Mucosa of descending colon (tissue), 3 donors: ENCODE measurements at regions not wholly inside any gene's neighbourhood (a gene's known extent, or its start where the extent isn't known, plus 50 kb on each side); places are given as distances from the start of the nearest gene placed in this dataset.

Experiments
- ATAC-seq: fragments of 200-7000 bp; cut with Tn5 transposase; one replicate; pipeline ENCODE4 v1.9.1; 2020; ENCODE audit warnings: mild to moderate bottlenecking, moderate library complexity
- DNase-seq, 3 donors: peaks; one replicate each; pipeline ENCODE4 v3.0.0-alpha.2; 2020
- H3K36me3 ChIP-seq: fragments of 200-600 bp; one replicate; pipeline ENCODE4 v1.8.0; 2021; ENCODE audit warnings: low read depth, mild to moderate bottlenecking
- H3K4me1 ChIP-seq: fragments of 200-600 bp; one replicate; pipeline ENCODE4 v1.8.0; 2021; ENCODE audit warnings: low read depth, mild to moderate bottlenecking
- H3K4me3 ChIP-seq: fragments of 200-600 bp; one replicate; pipeline ENCODE4 v1.8.0; 2021; ENCODE audit warnings: mild to moderate bottlenecking
- H3K9me3 ChIP-seq: fragments of 200-600 bp; one replicate; pipeline ENCODE4 v1.8.0; 2021; ENCODE audit warnings: mild to moderate bottlenecking
- intact Hi-C, 2 donors: fragments of 100-400 bp; cut with DNase I in 1 of 2; cut with micrococcal nuclease in 1 of 2; formaldehyde crosslinking; loops; one replicate each; pipeline versions ENCODE4 v1.11.0 to v1.11.1; 2022; cut with DNase I, micrococcal nuclease
- TF ChIP-seq, protein P1 (sequence below): fragments of 200-600 bp; IDR thresholded peaks from one replicate; pipeline ENCODE4 v1.8.0; 2022; ENCODE audit warnings: antibody characterized with exemption, mild to moderate bottlenecking
- donor health status: DM: no; HTN: no; CAD: no; lungs with moderate emphysema.
- donor health status: DM: no; HTN: no; CAD: no.
- donor health status: DM: no; HTN: yes; CAD: no.

- ATAC-seq = no peak
- TF ChIP-seq, protein P1, sequence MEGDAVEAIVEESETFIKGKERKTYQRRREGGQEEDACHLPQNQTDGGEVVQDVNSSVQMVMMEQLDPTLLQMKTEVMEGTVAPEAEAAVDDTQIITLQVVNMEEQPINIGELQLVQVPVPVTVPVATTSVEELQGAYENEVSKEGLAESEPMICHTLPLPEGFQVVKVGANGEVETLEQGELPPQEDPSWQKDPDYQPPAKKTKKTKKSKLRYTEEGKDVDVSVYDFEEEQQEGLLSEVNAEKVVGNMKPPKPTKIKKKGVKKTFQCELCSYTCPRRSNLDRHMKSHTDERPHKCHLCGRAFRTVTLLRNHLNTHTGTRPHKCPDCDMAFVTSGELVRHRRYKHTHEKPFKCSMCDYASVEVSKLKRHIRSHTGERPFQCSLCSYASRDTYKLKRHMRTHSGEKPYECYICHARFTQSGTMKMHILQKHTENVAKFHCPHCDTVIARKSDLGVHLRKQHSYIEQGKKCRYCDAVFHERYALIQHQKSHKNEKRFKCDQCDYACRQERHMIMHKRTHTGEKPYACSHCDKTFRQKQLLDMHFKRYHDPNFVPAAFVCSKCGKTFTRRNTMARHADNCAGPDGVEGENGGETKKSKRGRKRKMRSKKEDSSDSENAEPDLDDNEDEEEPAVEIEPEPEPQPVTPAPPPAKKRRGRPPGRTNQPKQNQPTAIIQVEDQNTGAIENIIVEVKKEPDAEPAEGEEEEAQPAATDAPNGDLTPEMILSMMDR = no peak
- no peak for DNase-seq
Measured at GRCh38 chr20:24095756-24096155, 107.2 kb upstream of the GGTLC1 start.

DNA sequence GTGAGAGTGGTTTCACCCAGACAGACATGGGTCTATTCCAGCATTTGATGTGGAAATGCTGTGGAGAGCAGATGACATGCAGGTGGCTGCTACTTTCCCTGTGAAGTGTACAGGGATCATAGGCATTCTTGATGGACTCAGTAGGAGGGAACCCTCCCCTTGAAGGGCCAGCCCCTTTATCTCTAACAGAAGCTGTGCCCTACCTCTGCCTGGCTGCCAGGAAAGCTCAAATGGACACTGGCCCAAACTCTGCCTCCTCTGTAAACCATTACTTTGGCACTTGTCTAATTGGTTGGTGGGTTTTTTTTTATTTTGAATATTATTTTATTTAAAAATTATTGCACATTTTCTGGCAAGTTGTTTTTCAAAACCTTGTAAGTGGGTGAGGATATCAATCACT lies 106.7 kb upstream of the GGTLC1 start:
- ATAC-seq (no peak), DNase-seq (no peak)
- no peaks in the 10 kb centered on the region for H3K9me3 ChIP-seq
- intact Hi-C loops = no loop called here
- H3K4me1 ChIP-seq = no peaks in the 10 kb centered on the region
- TF ChIP-seq, protein P1 = no peak
- H3K36me3 ChIP-seq = no peaks in the 10 kb centered on the region
- no peak overlapping the region for H3K4me3 ChIP-seq

More at GRCh38 chr20:24095756-24096155, 107.2 kb upstream of the GGTLC1 start:
- Histone ChIP-seq H3K4me3 (no peak overlapping the region), H3K36me3 (no peaks in the 10 kb centered on the region), H3K9me3 (no peaks in the 10 kb centered on the region), H3K4me1 (no peaks in the 10 kb centered on the region)
- intact Hi-C loops = no loop called here

- Histone ChIP-seq H3K4me3 (no peak overlapping the region), H3K4me1 (no peaks in the 10 kb centered on the region), H3K9me3 (no peaks in the 10 kb centered on the region), H3K36me3 (no peaks in the 10 kb centered on the region)
- intact Hi-C loops = no loop called here
- DNase-seq (no peak), ATAC-seq (no peak)
- TF ChIP-seq, protein P1 = no peak
Measured at GRCh38 chr20:24089576-24089975, 101.0 kb upstream of the GGTLC1 start.

DNA sequence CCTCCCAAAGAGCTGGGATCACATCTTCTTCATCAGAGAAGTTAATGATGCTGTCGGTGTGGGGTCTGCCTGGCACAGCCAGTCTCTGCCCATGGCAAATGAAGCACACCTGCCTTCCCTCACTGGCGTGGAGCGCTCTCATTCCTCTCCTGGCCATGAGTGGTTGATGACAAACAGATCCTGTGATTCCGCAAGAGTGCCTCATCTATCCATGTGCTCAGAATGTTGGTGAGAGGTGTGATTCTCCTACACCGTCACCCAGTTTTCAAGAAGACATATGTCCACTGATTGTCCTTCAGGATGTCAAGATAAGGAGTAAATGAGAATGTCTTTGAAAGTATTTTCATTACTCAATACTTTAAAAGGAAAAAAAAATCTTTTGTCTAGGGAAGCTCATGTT lies 97.5 kb upstream of the GGTLC1 start:
- TF ChIP-seq, protein P1 = no peak
- H3K36me3 ChIP-seq = no peaks in the 10 kb centered on the region
- H3K4me1 ChIP-seq = no peaks in the 10 kb centered on the region
- ATAC-seq = no peak
- no peaks in the 10 kb centered on the region for H3K9me3 ChIP-seq
- no peak overlapping the region for H3K4me3 ChIP-seq
- intact Hi-C loops = no loop called here
- no peak for DNase-seq

DNA sequence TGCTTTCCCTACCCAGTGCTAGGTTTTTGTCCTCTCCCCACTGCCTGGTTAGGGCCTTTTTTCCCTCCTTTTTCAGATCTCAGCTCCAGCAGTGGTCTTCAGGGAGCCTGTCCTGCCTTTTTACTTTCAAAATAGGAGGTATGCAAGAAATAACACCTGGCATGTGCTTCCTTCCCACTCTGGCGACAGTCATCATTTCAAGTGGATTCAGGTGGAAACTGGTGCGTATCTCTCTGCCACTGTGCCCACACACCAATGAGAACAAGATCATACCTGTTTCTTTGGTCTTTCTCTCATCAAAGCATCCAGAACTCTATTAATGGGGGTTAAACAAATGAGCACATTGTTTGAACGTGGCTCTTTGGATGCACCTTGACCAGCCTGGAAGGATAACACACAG lies 95.7 kb upstream of the GGTLC1 start:
- H3K36me3 ChIP-seq = no peaks in the 10 kb centered on the region
- no peak for ATAC-seq
- no peaks in the 10 kb centered on the region for H3K9me3 ChIP-seq
- intact Hi-C loops = no loop called here
- H3K4me3 ChIP-seq = no peak overlapping the region
- DNase-seq = no peak
- TF ChIP-seq, protein P1 = no peak
- no peaks in the 10 kb centered on the region for H3K4me1 ChIP-seq

GRCh38 chr20:24081077-24081476 lies 92.5 kb upstream of the GGTLC1 start:
- TF ChIP-seq, protein P1 = no peak
- intact Hi-C loops = no loop called here
- Histone ChIP-seq H3K4me3 (no peak overlapping the region), H3K4me1 (no peaks in the 10 kb centered on the region), H3K36me3 (no peaks in the 10 kb centered on the region), H3K9me3 (no peaks in the 10 kb centered on the region)
- DNase-seq = no peak
- no peak for ATAC-seq
